Esophagus squamous epithelium (tissue), 5 donors: ENCODE measurements at regions not wholly inside any gene's neighbourhood (a gene's known extent, or its start where the extent isn't known, plus 50 kb on each side); places are given as distances from the start of the nearest gene placed in this dataset.

Source experiments
- DNase-seq: peaks from one replicate; lab custom pipeline; 2025; lab: John Stamatoyannopoulos, UW
- H3K27ac ChIP-seq, 4 donors: fragments of 200-600 bp; sonication (generic); one replicate each; pipeline ENCODE4 v1.5.1; 2016 to 2019; ENCODE audit warnings: mild to moderate bottlenecking in 1 of 4
- H3K27me3 ChIP-seq, 4 donors: fragments of 200-600 bp; sonication (generic); 1 replicate in 3 of 4; 2 replicates in 1 of 4; pipeline versions ENCODE4 v1.5.1 to v1.6.0; 2017 to 2021; ENCODE audit warnings: antibody characterized with exemption in 1 of 4
- H3K36me3 ChIP-seq, 3 donors: fragments of 200-600 bp; sonication (generic); one replicate each; pipeline ENCODE4 v1.5.1; 2016 to 2019
- H3K4me1 ChIP-seq, 3 donors: fragments of 200-600 bp; sonication (generic); one replicate each; pipeline ENCODE4 v1.5.1; 2017 to 2019
- H3K4me3 ChIP-seq, 4 donors: fragments of 200-600 bp; sonication (generic); 1 replicate in 3 of 4; 2 replicates in 1 of 4; pipeline ENCODE4 v1.5.1; 2016 to 2019; ENCODE audit warnings: mild to moderate bottlenecking in 2 of 4, moderate library complexity in 1 of 4
- H3K9me3 ChIP-seq, 3 donors: fragments of 200-600 bp; sonication (generic); one replicate each; pipeline ENCODE4 v1.5.1; 2016 to 2019
- CTCF ChIP-seq, 6 experiments: fragments of 450-650 bp in 4 of 6; fragments of 200-600 bp in 2 of 6; sonication (generic) in 2 of 6; IDR thresholded peaks; one replicate each; pipeline ENCODE4 v1.5.1; 2016 to 2019; ENCODE audit warnings: antibody characterized with exemption in 6 of 6, mild to moderate bottlenecking in 4 of 6, moderate library complexity in 4 of 6
- POLR2A ChIP-seq, 4 donors: fragments of 450-650 bp; IDR thresholded peaks; one replicate each; pipeline ENCODE4 v1.6.1; 2017; ENCODE audit warnings: antibody characterized with exemption in 4 of 4, mild to moderate bottlenecking in 4 of 4, moderate library complexity in 3 of 4
- WGBS, 2 donors: methylation state at CpG; one replicate each; pipeline ENCODE4 v1.1.5; 2018; 5-methylcytosine and 5-hydroxymethylcytosine counted together
- intact Hi-C: fragments of 100-400 bp; cut with DNase I; formaldehyde crosslinking; loops from one replicate; pipeline ENCODE4 v1.15.0; 2022
- donor health status: DM: yes; HTN: yes; CAD: no.

- TF ChIP-seq POLR2A (IDR thresholded peaks at IDR 0.05) (no peak), CTCF (IDR thresholded peaks at IDR 0.05) (no peak)
- H3K4me1 ChIP-seq = peaks cover 0 to 20% (median 2%) of the 10 kb centered on the region in 3 donors
- H3K4me3 ChIP-seq = no peak overlapping the region
- no peaks in the 10 kb centered on the region for H3K27me3 ChIP-seq
- H3K9me3 ChIP-seq = no peaks in the 10 kb centered on the region
- no peak overlapping the region for H3K27ac ChIP-seq
- WGBS, 2 donors = 88 to 95% methylated on average over 4 of the region's 4 CpGs
- DNase-seq = no peak
- intact Hi-C loops = no loop called here
- no peaks in the 10 kb centered on the region for H3K36me3 ChIP-seq
These were observed 171.7 kb downstream of the PIK3R1 start for GRCh38 chr5:68387074-68387796.

GRCh38 chr5:68389618-68390017 lies 174.1 kb downstream of the PIK3R1 start:
- no peaks in the 10 kb centered on the region for H3K36me3 ChIP-seq

GRCh38 chr5:68392617-68393016 lies 177.1 kb downstream of the PIK3R1 start:
- H3K27me3 ChIP-seq = no peaks in the 10 kb centered on the region
- intact Hi-C loops = no loop called here
- H3K4me1 ChIP-seq = peaks cover 0 to 14% (median 0%) of the 10 kb centered on the region in 3 donors
- H3K36me3 ChIP-seq = no peaks in the 10 kb centered on the region
- no peak overlapping the region for H3K27ac ChIP-seq
- no peak for DNase-seq
- TF ChIP-seq POLR2A (IDR thresholded peaks at IDR 0.05) (no peak), CTCF (IDR thresholded peaks at IDR 0.05) (no peak)
- WGBS, 2 donors = 50 to 53% methylated on average over 2 of the region's 2 CpGs
- H3K4me3 ChIP-seq = no peak overlapping the region
- no peaks in the 10 kb centered on the region for H3K9me3 ChIP-seq

More at GRCh38 chr5:68389618-68390017, 174.1 kb downstream of the PIK3R1 start:
- intact Hi-C loops = no loop called here
- Histone ChIP-seq H3K4me3 (no peak overlapping the region), H3K4me1 (peaks cover 0 to under 1% (median 0%) of the 10 kb centered on the region in 3 donors), H3K27me3 (no peaks in the 10 kb centered on the region), H3K27ac (no peak overlapping the region), H3K9me3 (no peaks in the 10 kb centered on the region)
- no peak for DNase-seq
- TF ChIP-seq POLR2A (IDR thresholded peaks at IDR 0.05) = no peak
- no peak for TF ChIP-seq CTCF (IDR thresholded peaks at IDR 0.05)
- 67 to 72% methylated on average over 3 of the region's 3 CpGs for WGBS, 2 donors

GRCh38 chr5:68395302-68395701 lies 179.7 kb downstream of the PIK3R1 start:
- DNase-seq = no peak

More at GRCh38 chr5:68395302-68395701, 179.7 kb downstream of the PIK3R1 start:
- no peaks in the 10 kb centered on the region for H3K36me3 ChIP-seq
- H3K27me3 ChIP-seq = no peaks in the 10 kb centered on the region
- no peaks in the 10 kb centered on the region for H3K9me3 ChIP-seq
- no peak overlapping the region for H3K27ac ChIP-seq
- peaks cover 0 to 14% (median 0%) of the 10 kb centered on the region in 3 donors for H3K4me1 ChIP-seq
- intact Hi-C loops = no loop called here
- no peak for TF ChIP-seq CTCF (IDR thresholded peaks at IDR 0.05)
- no peak for TF ChIP-seq POLR2A (IDR thresholded peaks at IDR 0.05)
- H3K4me3 ChIP-seq = no peak overlapping the region
- WGBS, 2 donors = 86 to 89% methylated on average over 8 of the region's 8 CpGs
